Psoas muscle (tissue), 7 donors: ENCODE measurements at regions not wholly inside any gene's neighbourhood (a gene's known extent, or its start where the extent isn't known, plus 50 kb on each side); places are given as distances from the start of the nearest gene placed in this dataset.

Experiments
- ATAC-seq, 4 donors: fragments of 200-7000 bp; cut with Tn5 transposase; one replicate each; pipeline ENCODE4 v1.9.1; 2020; ENCODE audit warnings: moderate library complexity in 3 of 4, mild to moderate bottlenecking in 2 of 4
- DNase-seq, 2 donors: peaks; one replicate each; pipeline ENCODE4 v3.0.0-alpha.2; 2020
- H3K27ac ChIP-seq: fragments of 200-600 bp; one replicate; pipeline ENCODE4 v1.8.0; 2022
- H3K27me3 ChIP-seq, 3 donors: fragments of 200-600 bp in 1 of 3; one replicate each; pipeline versions ENCODE4 v1.6.1 to v1.8.0; 2013 to 2022; ENCODE audit warnings: low read length in 2 of 3, mild to moderate bottlenecking in 2 of 3, moderate library complexity in 1 of 3; ENCODE audit not compliant: insufficient read depth in 3 of 3
- H3K36me3 ChIP-seq, 2 donors: fragments of 200-600 bp in 1 of 2; one replicate each; pipeline versions ENCODE4 v1.6.1 to v1.8.0; 2013 to 2022; ENCODE audit warnings: low read depth in 1 of 2, mild to moderate bottlenecking in 1 of 2, moderate library complexity in 1 of 2; ENCODE audit not compliant: insufficient read depth in 1 of 2
- H3K4me1 ChIP-seq: fragments of 200-600 bp; one replicate; pipeline ENCODE4 v1.8.0; 2022
- H3K4me3 ChIP-seq: fragments of 200-600 bp; one replicate; pipeline ENCODE4 v1.8.0; 2022; ENCODE audit warnings: mild to moderate bottlenecking
- H3K9me3 ChIP-seq: fragments of 200-600 bp; one replicate; pipeline ENCODE4 v1.8.0; 2022
- WGBS, 3 donors: extraction: QIAGEN DNeasy Blood & Tissue Kit; methylation state at CpG; one replicate each; pipeline versions ENCODE4 v1.1.6 to v1.1.7; 2013; 5-methylcytosine and 5-hydroxymethylcytosine counted together
- intact Hi-C, 2 donors: fragments of 100-400 bp; cut with DNase I; formaldehyde crosslinking; loops; one replicate each; pipeline versions ENCODE4 v1.11.0 to v1.14.2; 2022
- TF ChIP-seq, protein P1 (sequence below): fragments of 200-600 bp; IDR thresholded peaks from one replicate; pipeline ENCODE4 v1.8.0; 2022; ENCODE audit warnings: antibody characterized with exemption
- donor health status: healthy with polysubstance abuse.
- donor health status: DM: no; HTN: no; CAD: no; lungs with moderate emphysema.
- donor health status: Bipolar disorder and iron deficiency.
- donor health status: healthy.
- donor health status: DM: yes; HTN: yes; CAD: no.
- donor health status: DM: no; HTN: no; CAD: no.
- donor health status: DM: yes; HTN: yes; CAD: no.

DNA sequence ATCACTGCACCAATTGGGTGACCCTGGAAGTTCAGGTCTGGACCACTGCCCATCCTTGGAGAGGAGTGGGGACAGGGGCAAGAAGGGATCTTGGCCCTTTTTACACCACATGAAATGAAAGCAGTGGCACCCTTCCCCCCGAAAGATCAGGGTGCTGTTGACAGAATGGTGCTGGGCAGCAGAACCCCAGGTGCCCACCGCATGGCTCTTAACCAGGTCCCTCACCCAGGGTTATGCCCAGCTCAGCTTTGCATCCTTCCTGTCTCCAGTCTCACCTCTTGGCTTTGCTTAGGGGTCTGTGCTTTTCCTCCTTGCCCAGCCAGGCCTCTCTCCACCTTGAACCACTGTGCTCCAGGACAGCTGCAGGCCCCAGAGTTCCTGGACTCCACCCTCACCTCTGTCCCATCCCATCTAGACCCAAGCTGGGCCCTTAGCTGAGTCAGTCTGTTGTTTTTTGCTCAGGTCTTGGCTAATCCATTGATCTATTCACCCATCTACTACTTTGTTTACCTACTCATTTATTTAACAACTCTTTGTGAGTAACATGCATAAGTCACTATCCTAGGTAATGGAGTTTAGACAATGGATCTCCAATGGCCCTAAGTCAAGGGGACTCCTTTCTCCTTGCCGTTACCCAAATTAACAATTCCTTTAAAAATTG, 77.1 kb upstream of the PRR23E start:
- ATAC-seq (no peak), DNase-seq (no peak)
- no peaks in the 10 kb centered on the region for H3K36me3 ChIP-seq
- no peaks in the 10 kb centered on the region for H3K27me3 ChIP-seq
- H3K4me3 ChIP-seq, result no peak overlapping the region
- intact Hi-C loops, result no loop called here
- 82 to 93% (median 92%) methylated on average over 3 of the region's 3 CpGs for WGBS, 3 donors
- H3K9me3 ChIP-seq, result peaks cover 11% of the 10 kb centered on the region
- no peak overlapping the region for H3K27ac ChIP-seq
- TF ChIP-seq, protein P1, sequence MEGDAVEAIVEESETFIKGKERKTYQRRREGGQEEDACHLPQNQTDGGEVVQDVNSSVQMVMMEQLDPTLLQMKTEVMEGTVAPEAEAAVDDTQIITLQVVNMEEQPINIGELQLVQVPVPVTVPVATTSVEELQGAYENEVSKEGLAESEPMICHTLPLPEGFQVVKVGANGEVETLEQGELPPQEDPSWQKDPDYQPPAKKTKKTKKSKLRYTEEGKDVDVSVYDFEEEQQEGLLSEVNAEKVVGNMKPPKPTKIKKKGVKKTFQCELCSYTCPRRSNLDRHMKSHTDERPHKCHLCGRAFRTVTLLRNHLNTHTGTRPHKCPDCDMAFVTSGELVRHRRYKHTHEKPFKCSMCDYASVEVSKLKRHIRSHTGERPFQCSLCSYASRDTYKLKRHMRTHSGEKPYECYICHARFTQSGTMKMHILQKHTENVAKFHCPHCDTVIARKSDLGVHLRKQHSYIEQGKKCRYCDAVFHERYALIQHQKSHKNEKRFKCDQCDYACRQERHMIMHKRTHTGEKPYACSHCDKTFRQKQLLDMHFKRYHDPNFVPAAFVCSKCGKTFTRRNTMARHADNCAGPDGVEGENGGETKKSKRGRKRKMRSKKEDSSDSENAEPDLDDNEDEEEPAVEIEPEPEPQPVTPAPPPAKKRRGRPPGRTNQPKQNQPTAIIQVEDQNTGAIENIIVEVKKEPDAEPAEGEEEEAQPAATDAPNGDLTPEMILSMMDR, result no peak
- H3K4me1 ChIP-seq, result no peaks in the 10 kb centered on the region

DNA sequence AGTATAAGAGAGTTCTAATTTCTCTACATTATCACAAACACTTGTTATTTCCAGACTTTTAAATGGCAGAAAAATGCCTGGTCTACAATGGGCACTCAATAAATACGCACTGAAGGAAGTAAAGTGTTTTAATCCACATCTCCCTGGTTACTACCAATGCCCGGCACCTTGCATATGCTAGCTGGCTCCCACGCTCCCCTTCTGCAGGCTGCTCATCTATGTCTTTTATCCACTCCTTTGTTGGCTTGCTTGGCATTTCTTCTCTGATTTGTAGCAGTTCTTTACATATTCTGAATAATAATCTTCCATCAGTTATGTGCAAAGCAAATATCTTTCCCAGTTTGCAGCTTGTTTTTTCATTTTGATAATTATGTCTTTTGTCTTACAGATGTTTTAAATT, 74.6 kb upstream of the PRR23E start:
- intact Hi-C loops, result no loop called here
- TF ChIP-seq, protein P1, result no peak
- H3K4me1 ChIP-seq, result no peaks in the 10 kb centered on the region
- ATAC-seq (no peak), DNase-seq (no peak)
- no peaks in the 10 kb centered on the region for H3K36me3 ChIP-seq
- 88 to 94% (median 92%) methylated on average over 3 of the region's 3 CpGs for WGBS, 3 donors
- no peak overlapping the region for H3K4me3 ChIP-seq
- no peaks in the 10 kb centered on the region for H3K27me3 ChIP-seq
- no peak overlapping the region for H3K27ac ChIP-seq
- H3K9me3 ChIP-seq, result no peaks in the 10 kb centered on the region

DNA sequence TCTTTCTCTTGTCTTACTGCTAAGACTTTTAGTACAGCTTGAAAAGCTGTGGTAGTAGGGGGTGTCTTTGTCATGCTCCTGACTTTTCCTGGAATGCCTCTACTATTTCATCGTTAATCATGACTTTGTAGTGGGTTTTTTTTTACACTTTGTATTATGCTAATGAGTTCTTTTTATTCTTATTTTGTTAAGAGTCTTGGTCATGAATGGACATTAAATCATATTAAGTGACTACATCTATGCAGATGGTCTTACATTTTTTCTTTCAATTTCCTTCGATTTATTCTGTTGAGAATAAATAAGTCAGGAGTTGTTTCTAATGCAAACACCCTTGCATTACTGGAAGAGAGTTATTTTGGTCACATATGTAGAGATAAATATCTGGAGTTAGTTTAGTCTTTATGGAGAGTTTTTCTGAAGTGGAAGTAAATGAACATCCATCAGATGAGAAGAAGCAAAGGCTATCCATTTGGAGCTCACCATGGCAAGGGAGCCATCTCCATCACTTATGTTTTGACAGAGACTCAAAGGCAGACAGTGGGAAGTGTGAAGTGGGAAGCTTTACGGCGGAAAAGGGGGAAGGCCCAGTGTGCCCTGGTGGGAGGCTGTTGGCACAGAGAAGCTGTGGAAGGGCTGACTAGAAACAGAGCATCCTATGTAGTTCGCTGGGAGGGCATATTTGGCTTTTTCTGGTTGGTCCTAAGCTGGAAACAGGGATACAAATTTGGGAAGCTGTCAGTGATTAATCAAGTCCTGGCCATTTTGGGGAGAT, 73.1 kb upstream of the PRR23E start:
- H3K4me1 ChIP-seq, result no peaks in the 10 kb centered on the region
- no peaks in the 10 kb centered on the region for H3K27me3 ChIP-seq
- H3K9me3 ChIP-seq, result no peaks in the 10 kb centered on the region
- TF ChIP-seq, protein P1, result no peak
- DNase-seq, result no peak
- WGBS, 3 donors, result 73 to 84% (median 75%) methylated on average over 5 of the region's 5 CpGs
- ATAC-seq, result no peak
- H3K4me3 ChIP-seq, result no peak overlapping the region
- no peaks in the 10 kb centered on the region for H3K36me3 ChIP-seq
- H3K27ac ChIP-seq, result no peak overlapping the region
- intact Hi-C loops, result no loop called here

DNA sequence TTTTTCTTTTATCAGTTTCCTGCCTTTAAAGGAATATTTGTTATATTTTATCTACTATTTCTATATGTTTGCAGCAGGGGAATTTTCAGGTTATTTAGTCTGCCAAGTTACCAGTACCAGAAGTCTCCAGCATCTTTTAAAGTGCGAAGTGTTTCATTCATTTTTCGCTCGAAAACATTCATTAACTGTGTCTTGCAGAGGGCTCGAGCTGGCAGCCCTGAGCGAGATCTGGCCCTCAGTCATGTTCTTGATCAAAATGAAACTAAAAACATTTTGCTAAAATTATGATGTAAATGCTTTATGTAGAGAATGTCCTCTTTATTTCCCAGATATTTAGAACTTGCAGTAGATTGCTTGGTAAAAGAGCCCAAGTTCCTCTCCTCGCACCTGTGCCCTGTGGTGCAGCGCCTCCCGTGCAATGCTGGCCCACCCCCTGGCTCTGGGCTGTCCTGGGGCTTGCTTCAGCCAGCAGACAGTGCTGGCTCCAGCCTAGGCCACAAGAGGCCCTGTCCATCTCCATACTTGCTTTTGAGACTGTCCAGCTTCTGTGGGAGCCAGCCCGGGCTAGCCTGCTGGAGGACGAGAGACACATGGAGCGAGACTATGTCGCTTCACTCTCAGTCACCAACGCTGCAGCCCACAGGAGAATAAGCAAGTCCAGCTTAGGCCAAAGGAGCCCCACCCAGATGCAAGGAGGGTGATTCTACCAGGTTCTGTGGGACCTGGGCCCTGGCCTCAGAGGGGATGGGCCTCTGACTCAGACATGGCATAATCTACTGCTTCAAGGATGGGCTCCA, 71.9 kb upstream of the PRR23E start:
- no peak overlapping the region for H3K4me3 ChIP-seq
- H3K4me1 ChIP-seq, result no peaks in the 10 kb centered on the region
- no peaks in the 10 kb centered on the region for H3K27me3 ChIP-seq
- H3K9me3 ChIP-seq, result no peaks in the 10 kb centered on the region
- 64 to 86% (median 74%) methylated on average over 13 of the region's 13 CpGs for WGBS, 3 donors
- TF ChIP-seq, protein P1, result no peak
- no peaks in the 10 kb centered on the region for H3K36me3 ChIP-seq
- ATAC-seq (no peak), DNase-seq (no peak)
- no peak overlapping the region for H3K27ac ChIP-seq
- intact Hi-C loops, result no loop called here
